ENCODE measurements at regions not wholly inside any gene's neighbourhood (a gene's known extent, or its start where the extent isn't known, plus 50 kb on each side); places are given as distances from the start of the nearest gene placed in this dataset.

DNA sequence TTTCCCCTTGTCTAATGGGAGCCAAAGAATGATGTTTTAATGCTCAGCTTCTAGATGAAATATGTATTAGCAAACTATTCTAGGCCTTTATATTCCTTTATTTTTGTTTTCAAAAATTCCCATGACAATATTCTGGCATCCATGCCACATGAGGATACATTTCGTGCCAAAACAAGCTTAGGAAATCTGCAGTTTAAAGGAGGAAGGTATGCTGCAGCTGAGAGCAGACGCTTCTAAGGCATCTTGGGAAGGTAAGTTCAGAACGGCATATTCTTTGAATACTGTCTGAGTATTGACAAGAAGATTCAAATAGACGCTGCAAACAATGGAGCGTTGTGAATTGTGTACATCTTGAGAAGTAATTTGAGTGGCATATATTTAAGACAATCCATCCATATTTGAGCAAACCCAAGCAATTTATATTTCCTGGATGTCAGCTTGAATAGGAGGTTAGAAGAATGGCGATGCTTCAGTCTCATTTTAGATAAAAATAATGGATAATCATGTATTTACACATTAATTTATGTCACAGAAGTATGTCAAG is 158.6 kb downstream of the RAP2B start:
- no peak for TF ChIP-seq EZH2phosphoT487 (IDR thresholded peaks at IDR 0.05)
- TF ChIP-seq EZH2 (IDR thresholded peaks at IDR 0.05): no peak
- TF ChIP-seq, protein P1, sequence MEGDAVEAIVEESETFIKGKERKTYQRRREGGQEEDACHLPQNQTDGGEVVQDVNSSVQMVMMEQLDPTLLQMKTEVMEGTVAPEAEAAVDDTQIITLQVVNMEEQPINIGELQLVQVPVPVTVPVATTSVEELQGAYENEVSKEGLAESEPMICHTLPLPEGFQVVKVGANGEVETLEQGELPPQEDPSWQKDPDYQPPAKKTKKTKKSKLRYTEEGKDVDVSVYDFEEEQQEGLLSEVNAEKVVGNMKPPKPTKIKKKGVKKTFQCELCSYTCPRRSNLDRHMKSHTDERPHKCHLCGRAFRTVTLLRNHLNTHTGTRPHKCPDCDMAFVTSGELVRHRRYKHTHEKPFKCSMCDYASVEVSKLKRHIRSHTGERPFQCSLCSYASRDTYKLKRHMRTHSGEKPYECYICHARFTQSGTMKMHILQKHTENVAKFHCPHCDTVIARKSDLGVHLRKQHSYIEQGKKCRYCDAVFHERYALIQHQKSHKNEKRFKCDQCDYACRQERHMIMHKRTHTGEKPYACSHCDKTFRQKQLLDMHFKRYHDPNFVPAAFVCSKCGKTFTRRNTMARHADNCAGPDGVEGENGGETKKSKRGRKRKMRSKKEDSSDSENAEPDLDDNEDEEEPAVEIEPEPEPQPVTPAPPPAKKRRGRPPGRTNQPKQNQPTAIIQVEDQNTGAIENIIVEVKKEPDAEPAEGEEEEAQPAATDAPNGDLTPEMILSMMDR (IDR thresholded peaks at IDR 0.05): no peak
- Histone ChIP-seq H3K27me3 (no peaks in the 10 kb centered on the region), H2AFZ (replicated peaks) (peak overlapping the region; percentile 14), H3K9ac (no peak overlapping the region), H3K27ac (no peak overlapping the region), H4K20me1 (ENCODE audit: low read depth) (no peaks in the 10 kb centered on the region), H3K9me3 (ENCODE audit: low read depth) (no peaks in the 10 kb centered on the region), H3F3A (ENCODE audit: low read depth) (no peaks in the 10 kb centered on the region), H3K4me2 (no peak overlapping the region), H3K4me1 (no peaks in the 10 kb centered on the region), H3K79me2 (ENCODE audit: low read depth) (no peaks in the 10 kb centered on the region), H3K4me3 (no peak overlapping the region), H3K36me3 (no peaks in the 10 kb centered on the region)
- no peak overlapping the region for H3K27ac Mint-ChIP-seq
- no peak for DNase-seq (ENCODE audit: low spot score)
- no peak overlapping the region for H3K4me3 Mint-ChIP-seq
- peaks cover 3% of the 10 kb centered on the region for H3K9me3 Mint-ChIP-seq
- H3K27me3 Mint-ChIP-seq (ENCODE audit: insufficient read depth, low read depth): no peaks in the 10 kb centered on the region
- no peaks in the 10 kb centered on the region for H3K36me3 Mint-ChIP-seq
- no peaks in the 10 kb centered on the region for H3K4me1 Mint-ChIP-seq

DNA sequence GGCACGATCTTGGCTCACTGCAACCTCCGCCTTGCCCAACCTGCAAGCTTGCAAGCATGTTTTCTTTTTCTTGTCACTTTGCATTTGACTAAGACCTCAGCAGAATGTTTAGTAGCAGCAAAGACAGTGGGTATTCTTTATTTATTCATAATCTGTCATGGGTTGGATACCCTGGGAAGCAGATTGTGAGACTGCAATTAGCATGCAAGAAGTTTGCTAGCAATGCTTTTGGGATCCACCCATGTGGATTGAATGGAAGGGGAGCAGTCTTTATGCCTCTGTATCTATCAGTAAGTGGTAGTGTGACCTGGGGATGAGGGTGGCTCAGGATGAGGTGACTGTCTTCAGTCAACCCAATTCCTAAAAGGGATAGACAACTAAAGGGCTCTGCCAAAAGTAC is 166.7 kb downstream of the RAP2B start:
- H3K4me2 ChIP-seq: no peak overlapping the region
- no peaks in the 10 kb centered on the region for H3K9me3 ChIP-seq (ENCODE audit: low read depth)
- DNase-seq (ENCODE audit: low spot score): no peak
- TF ChIP-seq EZH2 (IDR thresholded peaks at IDR 0.05): no peak
- TF ChIP-seq EZH2phosphoT487 (IDR thresholded peaks at IDR 0.05): no peak
- TF ChIP-seq, protein P1 (IDR thresholded peaks at IDR 0.05): no peak
- H3F3A ChIP-seq (ENCODE audit: low read depth): no peaks in the 10 kb centered on the region
- no peaks in the 10 kb centered on the region for H3K27me3 ChIP-seq
- no peaks in the 10 kb centered on the region for H3K36me3 ChIP-seq
- H3K9me3 Mint-ChIP-seq: peaks cover 2% of the 10 kb centered on the region
- no peaks in the 10 kb centered on the region for H3K4me1 ChIP-seq
- H3K36me3 Mint-ChIP-seq: no peaks in the 10 kb centered on the region
- no peak overlapping the region for H3K9ac ChIP-seq
- H3K27ac Mint-ChIP-seq: no peak overlapping the region
- H3K4me3 ChIP-seq: no peak overlapping the region
- H3K4me3 Mint-ChIP-seq: no peak overlapping the region
- H3K4me1 Mint-ChIP-seq: no peaks in the 10 kb centered on the region
- H3K27ac ChIP-seq: no peak overlapping the region
- no peaks in the 10 kb centered on the region for H3K27me3 Mint-ChIP-seq (ENCODE audit: insufficient read depth, low read depth)
- H2AFZ ChIP-seq (replicated peaks): no peak overlapping the region
- H4K20me1 ChIP-seq (ENCODE audit: low read depth): no peaks in the 10 kb centered on the region
- H3K79me2 ChIP-seq (ENCODE audit: low read depth): no peaks in the 10 kb centered on the region

DNA sequence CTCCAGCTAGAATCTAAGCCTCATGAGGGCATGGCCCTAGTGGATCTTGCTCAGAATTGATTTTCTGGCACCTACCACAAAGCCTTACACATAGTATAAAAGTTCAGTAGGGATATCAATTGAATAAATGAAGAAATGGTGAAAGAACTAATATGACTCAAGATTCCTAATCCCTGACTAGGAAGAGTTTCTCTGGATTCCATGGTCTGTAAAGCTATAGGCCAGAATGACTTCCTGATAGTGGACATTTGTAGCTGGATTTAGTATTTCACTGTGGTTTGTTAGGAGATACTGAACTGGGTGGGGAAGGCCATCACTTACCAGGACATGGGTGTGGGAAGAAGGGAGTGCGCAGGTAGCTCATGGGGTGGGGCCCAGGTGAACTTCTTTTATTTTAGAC is 168.9 kb downstream of the RAP2B start:
- DNase-seq (ENCODE audit: low spot score): no peak
- H3K9ac ChIP-seq: no peak overlapping the region
- Mint-ChIP-seq H3K4me3 (no peak overlapping the region), H3K27me3 (ENCODE audit: insufficient read depth, low read depth) (no peaks in the 10 kb centered on the region), H3K27ac (no peak overlapping the region), H3K36me3 (no peaks in the 10 kb centered on the region), H3K4me1 (peaks cover 2% of the 10 kb centered on the region), H3K9me3 (peaks cover 2% of the 10 kb centered on the region)
- H3K4me1 ChIP-seq: no peaks in the 10 kb centered on the region
- TF ChIP-seq EZH2phosphoT487 (IDR thresholded peaks at IDR 0.05): no peak
- TF ChIP-seq, protein P1 (IDR thresholded peaks at IDR 0.05): no peak
- TF ChIP-seq EZH2 (IDR thresholded peaks at IDR 0.05): no peak
- no peaks in the 10 kb centered on the region for H3K9me3 ChIP-seq (ENCODE audit: low read depth)
- no peaks in the 10 kb centered on the region for H3F3A ChIP-seq (ENCODE audit: low read depth)
- no peaks in the 10 kb centered on the region for H3K79me2 ChIP-seq (ENCODE audit: low read depth)
- H4K20me1 ChIP-seq (ENCODE audit: low read depth): no peaks in the 10 kb centered on the region
- no peaks in the 10 kb centered on the region for H3K36me3 ChIP-seq
- no peak overlapping the region for H3K4me2 ChIP-seq
- no peak overlapping the region for H3K27ac ChIP-seq
- no peaks in the 10 kb centered on the region for H3K27me3 ChIP-seq
- H3K4me3 ChIP-seq: no peak overlapping the region
- H2AFZ ChIP-seq (replicated peaks): no peak overlapping the region
